Globus pallidus (tissue), 1 donor: ENCODE measurements at regions not wholly inside any gene's neighbourhood (a gene's known extent, or its start where the extent isn't known, plus 50 kb on each side); places are given as distances from the start of the nearest gene placed in this dataset.
A peak's percentile ranks its signal among the peaks of the same experiment; 100 is the strongest.

ENCODE experiments used
- DNase-seq: peaks from one replicate; pipeline ENCODE4 v3.0.0-alpha.2; 2015; ENCODE audit warnings: low spot score

GRCh38 chr5:52674815-52675545 is 112.7 kb upstream of the ITGA1 start:
- DNase-seq = no peak

GRCh38 chr5:52682492-52682891 is 105.2 kb upstream of the ITGA1 start:
- DNase-seq = no peak

- no peak for DNase-seq
Observed at GRCh38 chr5:52684051-52684450, 103.7 kb upstream of the ITGA1 start.

- DNase-seq = no peak
Observed at GRCh38 chr5:52685566-52685965, 102.2 kb upstream of the ITGA1 start.

- DNase-seq = no peak
Observed at GRCh38 chr5:52685971-52686370, 101.7 kb upstream of the ITGA1 start.

DNA sequence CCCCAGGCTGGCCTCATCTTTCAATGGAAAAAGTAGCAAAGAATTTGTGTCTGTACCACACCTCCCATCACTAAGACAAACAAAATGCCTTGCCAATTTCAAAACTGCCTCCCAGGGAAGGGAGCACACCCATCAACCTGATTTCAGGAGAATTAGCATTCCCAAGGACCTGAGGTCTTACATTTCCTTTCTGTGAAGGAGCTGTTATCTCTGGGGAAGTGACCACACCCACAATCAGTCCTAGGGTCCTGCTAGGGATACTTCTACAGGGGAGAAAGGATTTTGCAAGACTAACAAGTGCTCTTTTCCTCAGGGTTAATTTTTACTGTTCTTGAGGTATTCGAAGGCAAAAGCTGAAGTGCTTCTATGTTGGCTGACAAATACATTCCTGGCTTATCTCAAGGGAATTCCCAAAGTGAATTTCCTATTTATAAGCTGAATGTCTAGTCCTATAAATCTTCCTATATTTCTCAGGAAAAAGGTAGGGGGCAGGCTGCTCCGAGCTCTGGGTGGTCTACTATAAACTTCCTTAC is 97.4 kb upstream of the ITGA1 start:
- DNase-seq = no peak

DNA sequence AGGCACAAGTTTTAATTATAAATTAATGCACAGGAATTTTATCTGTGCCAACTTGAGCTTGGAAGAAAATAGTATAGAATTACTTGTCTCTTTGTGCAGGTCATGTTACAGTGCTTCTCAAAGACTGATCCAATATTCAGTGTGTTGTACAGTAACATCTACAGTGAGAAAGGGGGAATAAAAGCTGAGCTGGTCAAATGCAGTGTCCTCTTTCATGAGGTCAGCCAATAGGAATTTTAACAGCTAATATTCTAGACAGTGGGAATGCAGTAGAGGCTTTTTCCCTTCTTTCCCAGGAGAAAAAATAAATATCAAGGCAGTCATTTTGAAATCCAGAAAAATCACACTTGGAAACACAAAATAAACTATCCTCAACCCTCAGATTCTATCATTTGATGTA is 95.7 kb upstream of the ITGA1 start:
- no peak for DNase-seq

GRCh38 chr5:52692606-52693005 is 95.1 kb upstream of the ITGA1 start:
- no peak for DNase-seq

- peak; percentile 3 for DNase-seq
Observed at GRCh38 chr5:52693280-52693679, 94.4 kb upstream of the ITGA1 start.

GRCh38 chr5:52693836-52694235 is 93.9 kb upstream of the ITGA1 start:
- DNase-seq = no peak

DNA sequence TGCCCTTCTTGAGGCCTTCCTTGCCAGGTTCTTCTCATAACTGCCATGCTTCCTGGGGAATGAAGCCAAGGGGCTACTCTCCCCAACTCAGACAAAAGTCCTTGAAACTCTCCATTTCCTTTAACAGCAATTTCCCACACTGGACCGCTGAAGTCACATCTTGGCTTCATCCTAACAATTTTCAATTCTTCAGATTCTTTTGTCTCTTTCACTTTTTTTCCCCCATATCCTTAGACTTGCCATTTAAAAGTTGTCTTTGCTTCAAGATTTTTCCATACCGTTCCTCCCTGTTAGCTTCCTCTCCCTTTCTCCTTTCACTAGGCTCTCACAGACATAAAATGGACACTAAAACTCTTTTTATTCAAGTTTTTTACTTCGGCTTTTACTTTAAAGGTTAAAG is 93.1 kb upstream of the ITGA1 start:
- no peak for DNase-seq

DNA sequence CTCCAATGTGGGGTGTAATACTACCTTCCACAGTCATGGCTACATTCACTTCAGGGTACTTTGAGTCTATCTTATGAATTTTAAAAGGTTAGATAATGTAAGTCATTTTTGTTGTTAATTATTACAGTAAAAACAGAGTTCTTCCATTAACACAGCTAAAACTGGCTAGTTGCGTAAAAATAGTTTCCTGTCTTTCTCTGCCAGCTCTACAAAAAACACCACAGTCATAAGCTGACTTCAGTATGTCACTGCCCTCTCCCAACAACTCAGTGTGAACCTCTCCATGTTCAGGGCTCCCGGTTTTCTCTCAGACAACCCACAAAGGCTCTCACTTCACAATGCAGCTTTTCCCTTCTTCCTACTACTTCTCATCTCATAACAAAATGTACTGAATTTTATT is 84.8 kb upstream of the ITGA1 start:
- no peak for DNase-seq

- DNase-seq = no peak
Observed at GRCh38 chr5:52703321-52703720, 84.4 kb upstream of the ITGA1 start.

GRCh38 chr5:52705720-52706119 is 82.0 kb upstream of the ITGA1 start:
- DNase-seq = no peak

GRCh38 chr5:52706775-52707174 is 80.9 kb upstream of the ITGA1 start:
- no peak for DNase-seq

DNA sequence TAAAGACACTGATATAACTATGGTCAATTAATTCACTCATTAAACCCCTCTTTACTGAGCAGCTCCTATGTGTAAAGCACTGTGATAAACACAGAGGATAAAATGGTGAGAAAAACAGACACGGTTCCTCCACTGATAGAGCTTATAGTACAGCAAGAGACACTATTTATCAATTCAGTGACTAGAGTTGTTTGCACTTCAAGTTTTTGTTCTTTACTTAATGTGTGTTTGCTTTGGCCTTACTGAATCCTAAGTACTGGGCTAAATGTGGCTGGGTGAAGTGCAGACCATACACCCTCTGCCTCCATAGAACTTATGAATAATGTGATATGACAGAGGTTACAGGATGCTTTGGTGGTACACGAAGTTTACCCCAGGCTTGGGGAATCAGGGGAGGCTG is 80.1 kb upstream of the ITGA1 start:
- DNase-seq = no peak

GRCh38 chr5:52708463-52708862 is 79.3 kb upstream of the ITGA1 start:
- no peak for DNase-seq

DNA sequence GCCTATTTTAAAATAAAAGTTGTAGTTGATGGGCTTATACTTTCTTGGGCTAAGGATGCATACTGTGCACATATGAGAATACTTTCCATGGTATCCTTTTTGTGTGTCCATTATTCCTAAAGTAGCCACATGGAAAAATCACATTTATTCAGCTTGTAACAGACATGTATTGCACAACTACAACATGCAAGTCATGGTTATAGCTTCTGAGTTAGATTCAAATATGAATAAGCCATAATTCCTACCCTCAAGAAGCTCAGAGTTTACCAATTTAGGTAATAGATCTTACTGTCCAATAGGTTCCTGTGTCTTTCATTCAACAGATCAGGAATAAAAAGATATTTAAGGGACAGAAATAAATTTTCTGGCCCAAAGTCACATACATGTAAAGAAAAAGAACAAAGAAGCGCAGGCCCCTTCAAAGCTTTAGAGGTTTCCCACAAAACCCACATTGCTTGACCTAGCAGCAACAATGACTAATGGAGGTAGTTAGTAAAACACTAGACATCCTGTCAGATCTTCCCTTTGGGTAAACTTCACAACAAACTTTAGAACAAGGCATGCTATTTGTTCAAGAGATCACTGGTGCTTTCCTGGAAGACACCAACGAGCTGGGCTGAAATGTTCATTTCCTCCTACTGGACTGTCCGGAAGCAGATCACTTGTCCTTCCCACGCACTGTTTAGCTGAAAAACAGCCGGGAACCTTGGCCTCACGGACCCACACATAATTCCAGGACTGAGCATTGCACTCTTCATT is 78.4 kb upstream of the ITGA1 start:
- DNase-seq = no peak

- DNase-seq = no peak
Observed at GRCh38 chr5:52710310-52710971, 77.3 kb upstream of the ITGA1 start.

DNA sequence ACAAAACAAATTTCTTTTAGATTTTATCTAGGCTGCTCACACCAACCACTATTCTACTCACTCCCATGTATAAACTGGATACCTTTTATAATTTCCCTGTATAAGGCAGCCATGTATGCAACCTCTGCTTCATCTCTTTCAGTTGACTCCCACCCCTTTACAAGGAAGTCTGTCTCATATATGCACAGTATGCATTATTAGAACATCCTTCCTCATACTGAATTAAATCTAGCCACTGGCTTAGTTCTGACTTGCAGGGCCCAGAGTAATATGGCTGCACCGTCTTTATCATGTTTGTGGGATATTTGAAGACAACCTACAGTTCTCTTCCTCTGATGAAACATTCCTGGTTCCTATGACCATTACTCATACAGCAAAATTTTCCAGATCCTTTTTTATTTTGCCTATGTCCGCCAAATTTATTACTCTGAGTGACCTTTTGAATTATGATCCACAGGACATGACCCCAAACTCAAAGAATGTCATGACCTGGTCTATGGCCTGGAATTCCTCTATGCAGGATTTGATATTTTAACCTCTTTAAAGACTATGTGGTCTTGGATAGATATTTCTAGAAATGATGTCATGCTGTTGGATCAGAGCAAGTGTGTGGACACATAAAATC is 76.6 kb upstream of the ITGA1 start:
- DNase-seq = no peak

- no peak for DNase-seq
Observed at GRCh38 chr5:52712354-52712753, 75.4 kb upstream of the ITGA1 start.

GRCh38 chr5:52725065-52725746 is 62.5 kb upstream of the ITGA1 start:
- DNase-seq = no peak
